Liver (tissue), 8 donors: ENCODE measurements at regions not wholly inside any gene's neighbourhood (a gene's known extent, or its start where the extent isn't known, plus 50 kb on each side); places are given as distances from the start of the nearest gene placed in this dataset.

Experiments
- DNase-seq: peaks from one replicate; pipeline ENCODE4 v3.0.0-alpha.2; 2017; ENCODE audit warnings: low spot score
- H3K27ac ChIP-seq, 2 donors: one replicate each; pipeline ENCODE4 v1.7.0; 2013; ENCODE audit warnings: inconsistent platforms in 2 of 2, low read length in 2 of 2, control low read depth in 1 of 2, low read depth in 1 of 2, mild to moderate bottlenecking in 1 of 2
- H3K27me3 ChIP-seq, 4 donors: one replicate each; pipeline versions ENCODE4 v1.6.1 to v1.7.0; 2013; ENCODE audit warnings: low read length in 3 of 4, inconsistent platforms in 1 of 4, mild to moderate bottlenecking in 1 of 4, moderate library complexity in 1 of 4; ENCODE audit not compliant: control insufficient read depth in 4 of 4, insufficient read depth in 4 of 4
- H3K36me3 ChIP-seq, 4 donors: one replicate each; pipeline versions ENCODE4 v1.6.1 to v1.7.0; 2013; ENCODE audit warnings: low read length in 3 of 4, mild to moderate bottlenecking in 3 of 4, low read depth in 1 of 4, moderate library complexity in 1 of 4; ENCODE audit not compliant: control insufficient read depth in 4 of 4, insufficient read depth in 3 of 4
- H3K4me1 ChIP-seq, 4 donors: one replicate each; pipeline versions ENCODE4 v1.6.1 to v1.7.0; 2013; ENCODE audit warnings: low read length in 3 of 4, mild to moderate bottlenecking in 3 of 4, moderate library complexity in 1 of 4; ENCODE audit not compliant: control insufficient read depth in 4 of 4, insufficient read depth in 4 of 4
- H3K4me3 ChIP-seq, 3 donors: one replicate each; pipeline versions ENCODE4 v1.6.1 to v1.7.0; 2013; ENCODE audit warnings: low read length in 3 of 3, control low read depth in 1 of 3, low read depth in 1 of 3, mild to moderate bottlenecking in 1 of 3
- H3K9ac ChIP-seq, 2 donors: one replicate each; pipeline ENCODE4 v1.7.0; 2013; ENCODE audit warnings: low read length in 2 of 2, mild to moderate bottlenecking in 2 of 2, moderate library complexity in 2 of 2, control low read depth in 1 of 2, low read depth in 1 of 2
- H3K9me3 ChIP-seq, 4 donors: one replicate each; pipeline versions ENCODE4 v1.6.1 to v1.7.0; 2013; ENCODE audit warnings: low read length in 3 of 4; ENCODE audit not compliant: control insufficient read depth in 4 of 4
- ATF3 ChIP-seq: IDR thresholded peaks from 2 replicates; pipeline ENCODE4 v1.6.1; 2016; ENCODE audit warnings: antibody characterized with exemption
- EGR1 ChIP-seq, 2 donors: IDR thresholded peaks; 2 replicates each; pipeline ENCODE4 v1.6.1; 2016 to 2018; ENCODE audit warnings: antibody characterized with exemption in 2 of 2, low read depth in 2 of 2
- FOXA1 ChIP-seq: IDR thresholded peaks from 2 replicates; pipeline ENCODE4 v1.6.1; 2016; ENCODE audit warnings: antibody characterized with exemption
- FOXA2 ChIP-seq: IDR thresholded peaks from 2 replicates; pipeline ENCODE4 v1.6.1; 2016; ENCODE audit warnings: antibody characterized with exemption
- GABPA ChIP-seq, 2 donors: IDR thresholded peaks in 1 of 2; conservative IDR thresholded peaks in 1 of 2; 2 replicates each; pipeline ENCODE4 v1.6.1; 2016; ENCODE audit warnings: antibody characterized with exemption in 2 of 2, mild to moderate bottlenecking in 1 of 2, moderate library complexity in 1 of 2
- HNF4A ChIP-seq, 2 donors: conservative IDR thresholded peaks; 2 replicates each; pipeline ENCODE4 v1.6.1; 2016; ENCODE audit warnings: antibody characterized with exemption in 2 of 2, mild to moderate bottlenecking in 2 of 2
- HNF4G ChIP-seq: IDR thresholded peaks from 2 replicates; pipeline ENCODE4 v1.6.1; 2016; ENCODE audit warnings: antibody characterized with exemption
- JUND ChIP-seq, 2 donors: IDR thresholded peaks; 2 replicates each; pipeline ENCODE4 v1.6.1; 2016; ENCODE audit warnings: antibody characterized with exemption in 2 of 2
- NR2F2 ChIP-seq: IDR thresholded peaks from 2 replicates; pipeline ENCODE4 v1.6.1; 2016; ENCODE audit warnings: antibody characterized with exemption
- RAD21 ChIP-seq, 2 donors: IDR thresholded peaks; 2 replicates each; pipeline ENCODE4 v1.6.1; 2016; ENCODE audit warnings: antibody characterized with exemption in 2 of 2, mild to moderate bottlenecking in 2 of 2
- REST ChIP-seq: IDR thresholded peaks from 2 replicates; pipeline ENCODE4 v1.6.1; 2016; ENCODE audit warnings: antibody characterized with exemption, mild to moderate bottlenecking
- RXRA ChIP-seq, 2 donors: IDR thresholded peaks; 2 replicates each; pipeline ENCODE4 v1.6.1; 2017 to 2018; ENCODE audit warnings: antibody characterized with exemption in 2 of 2, mild to moderate bottlenecking in 1 of 2
- SP1 ChIP-seq: IDR thresholded peaks from 2 replicates; pipeline ENCODE4 v1.6.1; 2018; ENCODE audit warnings: antibody characterized with exemption, mild to moderate bottlenecking
- TAF1 ChIP-seq: conservative IDR thresholded peaks from 2 replicates; pipeline ENCODE4 v1.6.1; 2016; ENCODE audit warnings: antibody characterized with exemption, mild to moderate bottlenecking
- YY1 ChIP-seq: IDR thresholded peaks from 2 replicates; pipeline ENCODE4 v1.6.1; 2016; ENCODE audit warnings: antibody characterized with exemption, mild to moderate bottlenecking
- WGBS: extraction: QIAGEN DNeasy Blood & Tissue Kit; methylation state at CpG from one replicate; pipeline ENCODE4 v1.1.7; 2013; 5-methylcytosine and 5-hydroxymethylcytosine counted together
- TF ChIP-seq, protein P1 (sequence below): IDR thresholded peaks from 2 replicates; pipeline ENCODE4 v1.6.1; 2016; ENCODE audit warnings: antibody characterized with exemption
- TF ChIP-seq, protein P2 (sequence below): fragments of 150-350 bp; IDR thresholded peaks from 2 replicates; pipeline ENCODE4 v1.5.1; 2017; ENCODE audit warnings: improper control_type of control experiment, low read depth, low read length; ENCODE audit not compliant: missing input control
- TF ChIP-seq, protein P3 (sequence below): IDR thresholded peaks from 2 replicates; pipeline ENCODE4 v1.6.1; 2016; ENCODE audit warnings: antibody characterized with exemption
- donor health status: healthy.
- donor health status: healthy.
- donor health status: healthy.
- donor health status: healthy.
- donor health status: healthy.

DNA sequence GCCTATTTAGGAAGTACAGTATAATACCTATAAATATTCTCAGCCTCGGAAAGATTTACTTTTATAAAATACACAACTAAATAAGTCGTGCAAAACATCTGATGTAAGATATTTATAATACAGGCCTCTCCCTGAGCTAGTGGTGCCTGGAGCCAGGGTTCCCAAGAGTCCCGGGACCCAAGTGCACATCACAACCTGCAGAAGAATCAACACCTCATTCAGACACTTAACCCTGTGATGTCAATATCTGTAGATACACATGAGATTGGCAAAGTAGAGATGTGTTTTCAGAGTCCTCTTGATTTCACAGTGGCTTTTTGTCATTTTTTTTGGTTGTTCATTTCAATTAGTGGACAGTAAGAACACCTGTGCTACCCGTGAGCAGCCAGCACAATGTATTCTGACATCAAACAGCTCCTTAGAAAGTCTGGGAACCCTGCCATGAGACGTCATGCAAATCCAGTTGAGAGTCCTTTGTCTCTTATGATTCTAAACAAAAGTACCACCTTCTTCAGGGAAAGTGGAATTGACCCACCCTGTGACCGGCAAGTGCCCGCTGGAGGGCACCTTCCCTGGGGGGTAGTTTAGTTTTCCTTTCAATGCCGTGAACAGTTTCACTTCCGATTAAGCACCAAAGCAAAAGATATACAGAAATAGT lies 101.6 kb downstream of the DACT2 start (continued):
- TF ChIP-seq, protein P1, sequence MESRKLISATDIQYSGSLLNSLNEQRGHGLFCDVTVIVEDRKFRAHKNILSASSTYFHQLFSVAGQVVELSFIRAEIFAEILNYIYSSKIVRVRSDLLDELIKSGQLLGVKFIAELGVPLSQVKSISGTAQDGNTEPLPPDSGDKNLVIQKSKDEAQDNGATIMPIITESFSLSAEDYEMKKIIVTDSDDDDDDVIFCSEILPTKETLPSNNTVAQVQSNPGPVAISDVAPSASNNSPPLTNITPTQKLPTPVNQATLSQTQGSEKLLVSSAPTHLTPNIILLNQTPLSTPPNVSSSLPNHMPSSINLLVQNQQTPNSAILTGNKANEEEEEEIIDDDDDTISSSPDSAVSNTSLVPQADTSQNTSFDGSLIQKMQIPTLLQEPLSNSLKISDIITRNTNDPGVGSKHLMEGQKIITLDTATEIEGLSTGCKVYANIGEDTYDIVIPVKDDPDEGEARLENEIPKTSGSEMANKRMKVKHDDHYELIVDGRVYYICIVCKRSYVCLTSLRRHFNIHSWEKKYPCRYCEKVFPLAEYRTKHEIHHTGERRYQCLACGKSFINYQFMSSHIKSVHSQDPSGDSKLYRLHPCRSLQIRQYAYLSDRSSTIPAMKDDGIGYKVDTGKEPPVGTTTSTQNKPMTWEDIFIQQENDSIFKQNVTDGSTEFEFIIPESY = no peak
- TF ChIP-seq RAD21 (IDR thresholded peaks at IDR 0.05) (no peak), HNF4G (no peak), ATF3 (no peak), SP1 (no peak)

- no peak overlapping the region for H3K4me3 ChIP-seq
- 94% methylated on average over 24 of the region's 24 CpGs for WGBS
- no peaks in the 10 kb centered on the region for H3K27me3 ChIP-seq
- H3K27ac ChIP-seq = no peak overlapping the region
- H3K4me1 ChIP-seq = peaks cover 2 to 14% (median 7%) of the 10 kb centered on the region in 4 donors
- no peak for TF ChIP-seq JUND (IDR thresholded peaks at IDR 0.05)
- DNase-seq = no peak
- H3K36me3 ChIP-seq = no peaks in the 10 kb centered on the region
- no peak overlapping the region for H3K9ac ChIP-seq
- no peaks in the 10 kb centered on the region for H3K9me3 ChIP-seq
These were observed 102.2 kb downstream of the DACT2 start for GRCh38 chr6:168217216-168217879.

- 84% methylated on average over 16 of the region's 16 CpGs for WGBS
- Histone ChIP-seq H3K9ac (no peak overlapping the region), H3K27ac (no peak overlapping the region), H3K27me3 (no peaks in the 10 kb centered on the region), H3K9me3 (no peaks in the 10 kb centered on the region), H3K4me3 (no peak overlapping the region), H3K4me1 (peaks cover 2 to 8% (median 6%) of the 10 kb centered on the region in 4 donors), H3K36me3 (no peaks in the 10 kb centered on the region)
- TF ChIP-seq, protein P2, sequence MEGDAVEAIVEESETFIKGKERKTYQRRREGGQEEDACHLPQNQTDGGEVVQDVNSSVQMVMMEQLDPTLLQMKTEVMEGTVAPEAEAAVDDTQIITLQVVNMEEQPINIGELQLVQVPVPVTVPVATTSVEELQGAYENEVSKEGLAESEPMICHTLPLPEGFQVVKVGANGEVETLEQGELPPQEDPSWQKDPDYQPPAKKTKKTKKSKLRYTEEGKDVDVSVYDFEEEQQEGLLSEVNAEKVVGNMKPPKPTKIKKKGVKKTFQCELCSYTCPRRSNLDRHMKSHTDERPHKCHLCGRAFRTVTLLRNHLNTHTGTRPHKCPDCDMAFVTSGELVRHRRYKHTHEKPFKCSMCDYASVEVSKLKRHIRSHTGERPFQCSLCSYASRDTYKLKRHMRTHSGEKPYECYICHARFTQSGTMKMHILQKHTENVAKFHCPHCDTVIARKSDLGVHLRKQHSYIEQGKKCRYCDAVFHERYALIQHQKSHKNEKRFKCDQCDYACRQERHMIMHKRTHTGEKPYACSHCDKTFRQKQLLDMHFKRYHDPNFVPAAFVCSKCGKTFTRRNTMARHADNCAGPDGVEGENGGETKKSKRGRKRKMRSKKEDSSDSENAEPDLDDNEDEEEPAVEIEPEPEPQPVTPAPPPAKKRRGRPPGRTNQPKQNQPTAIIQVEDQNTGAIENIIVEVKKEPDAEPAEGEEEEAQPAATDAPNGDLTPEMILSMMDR = no peak
- TF ChIP-seq EGR1 (IDR thresholded peaks at IDR 0.05; ENCODE audit: low read depth in 2 of 2) (no peak), NR2F2 (no peak), SP1 (no peak), HNF4G (no peak), REST (no peak), TAF1 (no peak), RXRA (IDR thresholded peaks at IDR 0.05) (no peak), YY1 (no peak), ATF3 (no peak), FOXA2 (no peak), JUND (IDR thresholded peaks at IDR 0.05) (no peak), HNF4A (conservative IDR thresholded peaks at IDR 0.05) (no peak), GABPA (IDR thresholded peaks at IDR 0.05 in 1 of 2, conservative IDR thresholded peaks at IDR 0.05 in 1 of 2) (no peak), FOXA1 (no peak)
- TF ChIP-seq, protein P1 = no peak
- TF ChIP-seq, protein P3, sequence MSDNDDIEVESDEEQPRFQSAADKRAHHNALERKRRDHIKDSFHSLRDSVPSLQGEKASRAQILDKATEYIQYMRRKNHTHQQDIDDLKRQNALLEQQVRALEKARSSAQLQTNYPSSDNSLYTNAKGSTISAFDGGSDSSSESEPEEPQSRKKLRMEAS = no peak
- DNase-seq = no peak
These were observed 102.8 kb downstream of the DACT2 start for GRCh38 chr6:168216751-168217191.
